ENCODE measurements at regions not wholly inside any gene's neighbourhood (a gene's known extent, or its start where the extent isn't known, plus 50 kb on each side); places are given as distances from the start of the nearest gene placed in this dataset.

DNA sequence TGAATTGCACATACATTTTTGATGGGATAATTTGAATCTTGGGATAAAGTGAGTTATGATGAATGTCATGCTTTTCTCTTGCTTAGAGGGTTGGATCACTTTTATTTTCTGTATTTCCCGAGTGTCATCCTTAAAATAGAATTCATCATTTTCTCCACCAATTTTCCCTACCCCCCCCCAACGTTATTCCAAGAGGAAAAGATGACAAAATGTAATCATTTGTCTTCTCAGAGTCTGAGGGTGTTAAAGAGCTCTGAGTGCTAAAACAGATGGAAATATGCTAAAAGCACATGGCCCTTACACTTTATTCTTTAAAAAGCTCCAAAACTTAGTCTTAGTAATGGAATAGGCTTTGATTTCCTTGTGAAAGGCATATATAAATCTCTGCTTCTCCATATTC, 81.4 kb downstream of the CHRM3 start:
- TF ChIP-seq ZNF317 (CRISPR knock-in tag; IDR thresholded peaks at IDR 0.05; ENCODE audit: borderline replicate concordance, low read depth) (no peak), NR3C1 (CRISPR knock-in tag; conservative IDR thresholded peaks at IDR 0.05; ENCODE audit: low read depth) (no peak), SMAD3 (CRISPR knock-in tag; IDR thresholded peaks at IDR 0.05; ENCODE audit: borderline replicate concordance) (no peak), IRF2 (CRISPR knock-in tag; IDR thresholded peaks at IDR 0.05; ENCODE audit: borderline replicate concordance, low read depth) (no peak), FOXJ3 (CRISPR knock-in tag; IDR thresholded peaks at IDR 0.05; ENCODE audit: borderline replicate concordance) (no peak), JUN (CRISPR knock-in tag; IDR thresholded peaks at IDR 0.05) (no peak), CREB1 (CRISPR knock-in tag; IDR thresholded peaks at IDR 0.05) (no peak)
- TF ChIP-seq, protein P1, sequence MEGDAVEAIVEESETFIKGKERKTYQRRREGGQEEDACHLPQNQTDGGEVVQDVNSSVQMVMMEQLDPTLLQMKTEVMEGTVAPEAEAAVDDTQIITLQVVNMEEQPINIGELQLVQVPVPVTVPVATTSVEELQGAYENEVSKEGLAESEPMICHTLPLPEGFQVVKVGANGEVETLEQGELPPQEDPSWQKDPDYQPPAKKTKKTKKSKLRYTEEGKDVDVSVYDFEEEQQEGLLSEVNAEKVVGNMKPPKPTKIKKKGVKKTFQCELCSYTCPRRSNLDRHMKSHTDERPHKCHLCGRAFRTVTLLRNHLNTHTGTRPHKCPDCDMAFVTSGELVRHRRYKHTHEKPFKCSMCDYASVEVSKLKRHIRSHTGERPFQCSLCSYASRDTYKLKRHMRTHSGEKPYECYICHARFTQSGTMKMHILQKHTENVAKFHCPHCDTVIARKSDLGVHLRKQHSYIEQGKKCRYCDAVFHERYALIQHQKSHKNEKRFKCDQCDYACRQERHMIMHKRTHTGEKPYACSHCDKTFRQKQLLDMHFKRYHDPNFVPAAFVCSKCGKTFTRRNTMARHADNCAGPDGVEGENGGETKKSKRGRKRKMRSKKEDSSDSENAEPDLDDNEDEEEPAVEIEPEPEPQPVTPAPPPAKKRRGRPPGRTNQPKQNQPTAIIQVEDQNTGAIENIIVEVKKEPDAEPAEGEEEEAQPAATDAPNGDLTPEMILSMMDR (IDR thresholded peaks at IDR 0.05), result no peak
- TF ChIP-seq, protein P2, sequence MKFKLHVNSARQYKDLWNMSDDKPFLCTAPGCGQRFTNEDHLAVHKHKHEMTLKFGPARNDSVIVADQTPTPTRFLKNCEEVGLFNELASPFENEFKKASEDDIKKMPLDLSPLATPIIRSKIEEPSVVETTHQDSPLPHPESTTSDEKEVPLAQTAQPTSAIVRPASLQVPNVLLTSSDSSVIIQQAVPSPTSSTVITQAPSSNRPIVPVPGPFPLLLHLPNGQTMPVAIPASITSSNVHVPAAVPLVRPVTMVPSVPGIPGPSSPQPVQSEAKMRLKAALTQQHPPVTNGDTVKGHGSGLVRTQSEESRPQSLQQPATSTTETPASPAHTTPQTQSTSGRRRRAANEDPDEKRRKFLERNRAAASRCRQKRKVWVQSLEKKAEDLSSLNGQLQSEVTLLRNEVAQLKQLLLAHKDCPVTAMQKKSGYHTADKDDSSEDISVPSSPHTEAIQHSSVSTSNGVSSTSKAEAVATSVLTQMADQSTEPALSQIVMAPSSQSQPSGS (CRISPR knock-in tag; IDR thresholded peaks at IDR 0.05; ENCODE audit: borderline replicate concordance, low read depth), result no peak

All from WTC11 (cell line).